Nucleus accumbens (tissue), 56 donors: ENCODE measurements at regions not wholly inside any gene's neighbourhood (a gene's known extent, or its start where the extent isn't known, plus 50 kb on each side); places are given as distances from the start of the nearest gene placed in this dataset.

Experiments
- DNase-seq, 56 donors: peaks; one replicate each; lab custom pipeline; 2025; lab: John Stamatoyannopoulos, UW

DNA sequence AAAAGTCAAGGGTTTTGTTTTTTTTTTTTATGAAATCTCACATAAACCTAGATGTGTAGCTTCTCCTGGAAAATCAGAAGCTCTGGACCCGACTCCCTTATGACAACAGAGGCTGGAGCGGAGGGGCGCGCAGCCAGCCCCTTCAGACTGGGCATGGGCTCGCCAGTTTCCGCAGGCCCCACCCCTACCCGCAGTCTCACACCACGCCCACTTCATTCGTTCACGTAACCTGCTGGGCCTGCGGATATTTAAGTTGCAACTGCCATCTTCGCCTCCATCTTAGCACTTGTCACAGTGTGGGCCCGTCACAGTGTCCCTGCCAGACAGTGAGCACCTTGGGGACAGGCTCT, 111.7 kb upstream of the PTPN1 start:
- no peak for DNase-seq

DNA sequence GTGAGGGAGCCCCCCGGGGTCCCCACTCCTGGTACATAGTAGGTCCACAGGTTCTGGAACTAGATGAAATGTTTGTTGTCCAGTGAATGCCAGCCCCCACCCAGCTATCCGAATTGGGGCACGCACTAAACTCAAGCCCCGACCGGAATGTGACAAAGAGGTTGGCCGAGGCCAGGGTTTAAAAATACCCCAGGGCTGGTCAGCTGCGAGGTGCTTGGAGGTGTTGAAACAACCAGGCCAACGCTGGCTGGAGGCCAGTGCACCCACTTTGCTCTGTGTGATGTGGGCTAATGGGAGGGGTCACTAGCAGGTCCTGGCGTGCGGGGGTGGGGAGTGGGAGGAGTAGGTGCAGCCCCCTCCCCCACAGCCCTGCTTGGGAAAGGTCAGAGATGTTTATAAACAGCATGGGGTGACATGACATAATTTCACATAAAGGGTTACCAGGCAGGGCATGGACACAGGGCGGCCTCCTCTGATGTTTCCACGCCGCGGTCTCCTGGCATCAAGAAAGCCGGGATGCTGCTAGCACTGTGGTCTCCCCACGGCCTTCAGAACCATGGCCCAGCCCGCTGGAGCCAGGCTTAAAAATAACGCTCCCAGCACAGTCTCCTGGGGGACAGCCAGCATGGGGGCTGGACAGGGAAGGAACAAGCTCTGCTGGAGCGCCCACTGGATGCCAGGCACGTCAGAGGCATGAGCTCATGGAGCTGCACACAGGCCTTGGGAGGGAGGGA, 111.2 kb upstream of the PTPN1 start:
- DNase-seq = peak in 32 of 56 donors; percentile 4 to 72 (median 34)

DNA sequence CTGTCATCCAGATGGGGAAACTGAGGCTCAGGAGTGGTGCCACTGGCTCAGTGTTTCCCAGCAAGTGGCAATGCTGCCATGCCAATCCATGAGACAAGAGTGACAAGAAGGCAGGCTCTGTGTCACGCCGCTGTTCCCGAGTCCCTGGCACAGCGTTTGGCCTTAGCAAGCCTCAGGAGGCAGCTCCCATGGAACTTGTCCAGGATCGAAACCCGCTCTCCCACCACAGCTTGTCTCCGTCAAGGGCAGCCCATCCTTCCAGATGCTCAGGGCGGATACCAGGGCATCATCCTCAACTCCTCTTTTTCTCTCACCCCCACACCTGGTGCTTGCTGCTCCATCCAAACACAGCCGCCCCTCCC, 110.6 kb upstream of the PTPN1 start:
- peak in 1 of 56 donors; percentile 5 for DNase-seq

DNA sequence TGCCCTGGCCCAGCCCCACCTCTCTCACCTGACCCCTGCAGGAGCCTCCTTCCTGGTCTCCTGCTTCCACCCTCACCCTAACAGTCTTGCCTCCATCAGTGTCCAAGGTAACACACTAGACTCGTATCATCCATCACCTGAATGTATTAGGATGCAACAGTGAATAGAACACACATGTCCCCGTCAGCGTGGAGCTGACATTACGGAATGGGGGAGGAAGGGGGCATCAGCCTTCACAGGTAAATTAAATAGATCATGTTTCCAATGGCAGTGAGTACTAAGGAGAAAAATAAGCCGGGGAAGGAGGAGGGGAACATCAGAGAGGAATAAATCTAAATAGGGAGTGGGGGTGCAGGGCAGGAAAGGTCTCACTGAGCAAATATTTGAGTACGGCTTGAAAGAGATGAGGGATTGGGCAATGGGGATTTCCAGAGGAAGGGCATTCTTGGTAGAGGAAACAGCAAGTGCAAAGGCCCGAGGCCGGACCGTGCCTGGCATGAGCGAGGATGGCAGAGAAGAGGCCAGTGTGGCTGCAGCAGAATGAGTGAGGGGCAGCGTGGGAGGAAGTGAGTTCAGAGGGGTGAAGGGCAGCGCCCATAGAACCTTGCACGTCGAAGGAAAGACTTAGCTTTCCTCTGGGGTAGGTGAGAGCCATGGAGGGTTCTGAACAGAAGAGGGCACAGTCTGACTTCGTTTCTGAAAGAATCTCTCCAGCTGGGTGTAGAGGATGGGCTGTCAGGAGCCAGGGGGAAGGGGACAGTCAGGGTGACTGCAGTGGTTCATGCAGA, 110.1 kb upstream of the PTPN1 start:
- no peak for DNase-seq

DNA sequence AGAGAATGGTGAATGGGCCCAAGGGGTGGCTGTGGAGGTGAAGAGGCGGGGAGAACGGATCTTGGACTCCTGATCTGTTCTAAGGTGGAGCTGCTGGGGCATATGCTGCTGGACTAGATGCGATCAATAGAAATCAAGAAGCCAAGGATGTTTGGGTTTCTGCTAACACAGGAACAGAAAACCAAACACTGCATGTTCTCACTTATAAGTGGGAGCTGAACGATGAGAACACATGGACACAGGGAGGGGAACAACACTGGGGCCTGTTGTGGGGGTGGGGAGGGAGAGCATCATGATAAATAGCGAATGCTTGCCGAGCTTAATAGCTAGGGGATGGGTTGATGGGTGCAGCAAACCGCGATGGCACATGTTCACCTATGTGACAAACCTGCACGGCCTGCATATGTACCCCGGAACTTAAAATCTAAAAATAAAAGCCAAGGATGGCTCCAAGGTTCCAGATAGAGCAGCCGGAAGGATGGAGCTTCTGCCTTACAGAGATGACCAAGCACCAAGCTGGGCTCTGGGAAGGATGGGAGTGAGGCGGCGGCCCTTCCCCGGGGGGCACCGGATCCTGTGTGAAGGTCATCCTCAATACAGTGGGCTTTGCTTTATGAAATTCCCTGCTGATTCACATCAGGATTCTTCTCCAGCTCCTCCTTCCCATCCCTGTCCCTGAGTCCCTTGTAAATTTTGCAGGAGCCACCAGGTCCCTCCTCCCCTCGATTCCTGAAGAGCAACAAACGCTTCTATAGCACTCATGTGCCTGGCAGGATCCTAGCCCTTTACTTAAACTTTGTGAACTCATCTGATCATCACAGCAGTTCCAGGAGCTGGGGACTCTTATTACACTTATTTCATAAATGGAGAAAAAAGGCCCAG, 109.2 kb upstream of the PTPN1 start:
- no peak for DNase-seq

DNA sequence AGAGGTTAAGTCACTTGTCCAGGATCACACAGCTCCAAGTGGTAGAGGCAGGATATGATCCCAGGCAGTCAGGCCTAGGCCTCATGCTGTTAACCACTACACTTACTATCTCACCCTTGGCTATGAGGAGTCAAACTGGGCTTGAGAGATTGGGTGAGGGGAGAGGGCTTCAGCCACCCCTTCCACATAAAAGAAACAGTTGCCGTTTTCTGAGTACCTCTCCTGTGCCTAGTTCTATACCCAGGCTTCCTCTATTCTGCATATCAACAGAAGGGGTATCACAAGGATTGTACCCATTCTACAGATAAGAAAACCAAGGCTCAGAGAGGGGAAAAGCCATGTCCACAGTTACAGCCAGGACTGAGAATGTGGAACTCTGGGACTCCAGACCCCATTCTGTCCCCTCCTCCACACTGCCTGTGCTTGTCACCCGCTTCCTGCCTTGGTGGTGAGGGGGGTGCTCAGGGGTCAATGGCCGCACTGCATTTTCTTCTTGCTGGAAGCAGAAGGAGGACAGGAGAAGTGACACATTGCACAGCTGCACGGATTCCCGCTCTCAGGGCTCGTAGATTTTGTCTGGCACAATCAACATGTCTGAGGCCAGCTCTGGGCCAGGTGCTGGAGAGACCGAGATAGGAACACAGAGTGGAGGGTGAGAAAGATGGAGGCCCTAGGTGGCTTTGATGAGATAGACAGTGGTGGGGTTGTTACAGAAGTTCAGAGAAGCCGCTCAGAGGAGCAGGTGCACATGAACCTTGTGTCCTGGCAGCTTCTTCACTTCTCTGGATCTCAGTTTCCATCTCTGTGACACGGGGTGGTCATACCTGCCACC, 108.4 kb upstream of the PTPN1 start:
- no peak for DNase-seq

DNA sequence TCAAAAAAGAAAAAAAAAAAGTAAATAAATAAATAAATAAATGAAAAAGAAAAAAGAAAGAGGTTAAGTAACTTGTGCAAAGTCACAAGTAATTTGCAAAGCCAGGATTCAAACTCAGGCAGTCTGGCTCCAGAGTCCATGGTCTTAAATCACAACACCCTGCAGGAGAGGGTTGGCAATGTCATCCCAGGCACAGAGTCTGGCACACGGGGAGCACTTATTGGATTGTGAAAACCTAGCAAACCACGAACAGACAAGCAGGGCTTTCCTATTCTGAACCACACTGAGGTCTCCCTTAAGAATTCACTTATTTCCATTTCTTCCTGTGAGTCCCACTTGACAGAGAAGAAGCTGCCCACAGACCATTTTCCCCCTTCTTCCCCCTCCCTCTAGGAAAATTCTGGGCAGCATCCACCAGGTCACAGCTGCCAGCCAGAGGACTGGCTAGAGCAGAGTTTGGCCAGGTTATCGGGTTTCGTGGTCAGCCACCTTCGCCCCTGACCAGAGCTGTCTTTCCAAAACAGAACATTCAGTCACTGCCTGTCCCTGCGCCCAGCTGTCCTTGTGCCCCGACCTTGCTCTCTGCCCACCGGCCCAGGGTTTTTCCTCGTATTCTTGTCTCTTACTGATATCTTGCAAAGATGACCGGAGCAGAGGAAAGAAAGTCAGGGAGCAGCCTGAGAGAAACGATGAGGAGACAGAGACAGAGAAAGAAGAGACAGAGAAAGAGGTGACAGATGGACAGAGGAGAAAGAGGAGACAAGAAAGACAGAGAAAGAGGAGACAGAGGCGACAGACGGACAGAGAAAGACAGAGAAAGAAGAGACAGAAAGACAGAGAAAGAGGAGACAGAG, 106.4 kb upstream of the PTPN1 start:
- DNase-seq = peak in 1 of 56 donors; percentile 18

DNA sequence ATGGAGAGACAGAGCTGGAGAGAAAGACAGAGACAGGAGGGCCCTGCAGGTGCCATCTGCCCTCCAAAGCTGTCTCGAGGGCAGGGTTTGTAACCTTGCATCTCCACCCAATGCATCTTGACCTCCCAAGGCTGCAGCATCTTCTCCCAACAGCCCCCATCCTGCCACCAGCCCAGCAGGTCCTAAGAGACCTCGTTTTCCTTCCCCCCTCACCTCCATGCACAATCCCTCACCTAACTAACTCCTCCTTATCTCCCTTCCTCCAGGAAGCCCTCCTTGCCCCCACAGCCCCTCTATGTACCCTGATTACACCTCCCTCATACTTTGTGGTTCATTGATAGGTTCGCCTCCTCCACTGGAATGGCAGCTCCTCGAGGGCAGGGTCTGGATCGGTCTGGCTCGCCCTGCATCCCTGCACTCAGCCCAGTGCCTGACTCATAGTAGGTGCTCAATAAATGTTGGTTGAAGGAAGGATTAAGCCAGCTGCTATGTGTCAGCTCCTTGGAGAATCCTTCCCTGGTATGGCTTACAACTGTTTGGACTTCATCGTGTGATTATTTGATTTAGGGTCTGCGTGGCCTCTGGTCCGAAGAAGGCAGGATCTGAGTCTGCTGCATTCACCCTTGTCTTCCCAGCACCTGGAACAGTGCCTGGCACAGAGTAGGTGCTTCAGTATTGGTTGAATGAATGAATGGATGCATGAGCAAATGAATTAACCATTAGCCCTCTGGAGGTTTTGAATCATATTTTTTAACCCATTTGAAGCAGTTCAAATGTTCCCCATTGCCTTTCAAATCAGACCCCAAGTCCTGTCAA, 105.6 kb upstream of the PTPN1 start:
- no peak for DNase-seq

DNA sequence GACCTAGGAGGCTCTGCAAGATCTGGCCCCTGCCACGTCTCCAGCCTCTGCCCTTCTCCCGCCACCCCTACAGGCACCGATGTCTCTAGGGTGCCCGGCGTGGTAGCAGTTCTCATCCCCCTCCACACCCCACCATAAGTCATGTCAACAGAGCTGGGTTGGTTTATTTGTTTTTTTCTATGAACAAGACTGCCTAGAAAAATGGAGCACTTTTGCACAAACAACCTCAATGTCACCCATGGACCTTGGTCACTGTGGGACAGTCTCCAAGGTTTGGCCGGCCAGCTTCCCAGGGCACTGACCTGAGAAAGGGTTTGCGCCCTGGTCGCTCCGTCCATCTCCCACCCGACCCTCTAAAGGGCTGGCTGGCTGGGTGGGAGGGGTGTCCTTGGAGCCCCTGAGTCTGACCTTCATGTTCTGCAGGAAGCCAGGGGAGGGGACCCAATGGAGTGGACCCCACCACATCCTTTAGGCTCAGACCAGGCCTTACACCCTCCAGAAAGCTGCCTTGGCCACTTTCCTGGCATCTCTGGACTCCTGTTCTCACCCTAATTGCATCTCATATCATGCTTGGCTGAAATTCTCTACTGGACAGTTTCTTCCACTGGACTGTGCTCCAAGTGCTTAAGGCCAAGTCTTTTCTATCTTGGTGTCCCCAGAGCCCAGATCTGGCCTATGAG, 104.8 kb upstream of the PTPN1 start:
- no peak for DNase-seq

DNA sequence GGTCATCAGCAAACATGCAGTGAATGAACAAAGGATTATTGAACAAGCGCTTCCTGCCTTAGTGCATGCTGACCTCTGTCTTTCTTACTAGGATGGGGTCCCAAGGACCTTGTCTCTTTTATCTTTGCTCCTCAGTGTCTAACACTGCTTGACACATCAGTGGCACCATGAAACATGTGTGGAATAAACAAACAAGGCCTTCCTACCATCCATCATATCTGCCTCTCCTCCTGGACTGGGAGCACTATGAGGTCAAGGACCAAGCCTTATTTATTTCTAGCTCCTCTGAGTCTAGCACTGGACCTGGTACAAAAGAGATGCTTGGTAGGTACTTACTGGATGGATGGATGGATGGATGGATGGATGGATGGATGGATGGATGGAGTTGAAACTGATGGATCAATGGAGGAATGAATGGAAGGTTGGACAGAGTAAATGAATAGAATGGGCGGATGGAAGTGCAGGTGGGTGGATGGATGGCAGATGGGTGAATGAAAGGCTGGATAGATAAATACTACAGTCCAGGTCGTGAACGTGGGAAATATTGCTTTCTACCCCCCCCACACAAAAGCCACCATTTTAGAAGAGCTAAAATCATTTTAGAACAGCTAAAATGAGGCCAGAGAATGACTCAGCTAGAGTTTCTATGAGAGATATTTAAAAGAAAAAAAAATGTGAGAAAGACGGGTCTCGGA, 104.1 kb upstream of the PTPN1 start:
- DNase-seq = no peak

DNA sequence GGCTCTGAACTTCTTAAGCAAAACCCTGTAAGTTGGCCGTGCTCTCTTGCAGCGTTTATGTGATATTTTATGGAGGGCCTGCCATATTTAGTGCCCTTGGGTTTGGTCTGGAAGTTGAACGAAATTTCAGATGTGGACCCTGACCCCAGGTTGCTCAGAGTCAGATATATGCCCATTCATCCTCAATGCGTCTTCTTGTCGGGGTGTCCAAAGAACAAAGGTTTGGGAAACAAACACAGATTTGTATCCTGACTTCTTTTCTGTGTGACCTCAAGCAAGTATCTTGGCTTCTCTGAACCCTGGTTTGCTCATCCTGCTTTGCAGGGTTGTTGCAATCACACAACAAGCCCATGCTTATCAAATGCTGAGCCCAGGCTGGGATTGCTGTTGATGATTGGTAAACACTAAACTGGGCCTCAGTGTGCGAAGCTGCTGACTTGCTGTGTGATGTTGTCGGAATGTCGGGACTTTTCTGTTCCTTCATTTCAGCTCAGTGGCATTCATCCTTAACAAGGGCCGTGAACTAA, 103.5 kb upstream of the PTPN1 start:
- DNase-seq = no peak

DNA sequence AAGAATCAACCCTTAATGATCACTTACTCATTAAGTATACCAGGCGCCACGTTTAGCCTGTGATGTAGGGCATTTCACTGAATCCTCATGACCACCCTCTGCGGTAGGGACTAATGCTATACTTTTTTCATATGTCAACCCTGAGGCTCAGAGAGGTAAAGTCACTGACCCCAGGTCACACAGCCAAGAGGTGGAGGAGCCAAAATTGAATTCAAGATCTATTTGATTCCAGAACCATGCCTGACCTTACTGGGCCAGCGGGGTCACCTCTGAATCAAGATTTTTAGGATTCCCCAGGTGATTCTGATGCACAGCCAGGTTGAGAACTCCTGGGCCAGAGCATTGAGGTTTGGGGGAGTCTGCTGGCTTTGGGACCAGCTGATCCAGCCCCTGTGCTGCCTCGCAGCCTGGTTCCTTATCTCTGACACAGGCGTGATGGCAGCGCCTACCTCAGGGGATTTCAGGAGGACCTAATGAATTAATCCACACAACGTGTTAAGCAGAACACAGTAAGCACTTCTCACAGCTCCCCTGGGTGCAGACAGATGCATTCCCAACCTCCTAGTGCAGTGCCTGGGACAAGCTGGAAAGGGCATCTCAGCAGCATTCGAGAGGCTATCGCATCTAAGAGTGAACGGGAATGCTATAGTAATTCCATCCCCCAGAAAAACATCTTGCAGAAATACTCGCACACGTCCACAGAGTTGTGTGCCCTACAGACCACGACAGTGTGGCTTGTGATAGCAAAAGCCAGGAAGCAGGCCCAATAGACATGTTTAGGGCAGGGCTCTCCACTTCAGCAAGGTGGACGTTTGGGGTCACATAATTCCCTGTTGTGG, 101.4 kb upstream of the PTPN1 start:
- DNase-seq = no peak

DNA sequence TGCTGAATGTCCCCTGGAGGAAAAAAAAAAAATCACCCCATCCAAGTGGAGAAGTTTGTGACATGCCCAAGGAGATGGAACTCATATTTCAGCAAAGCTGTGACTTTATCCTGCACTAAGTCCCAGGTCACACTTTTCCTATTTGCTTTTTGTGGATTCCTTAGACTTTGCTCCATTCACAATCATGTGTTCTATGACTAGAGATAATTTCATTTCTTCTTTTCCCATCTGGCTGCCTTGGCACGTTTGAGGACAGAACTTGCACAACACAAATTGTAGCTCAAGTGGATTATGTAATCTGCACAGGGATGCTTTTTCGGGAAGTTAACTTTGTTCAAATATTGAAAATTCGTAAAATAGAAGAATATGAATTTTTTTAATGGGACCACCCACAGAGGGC, 100.7 kb upstream of the PTPN1 start:
- DNase-seq = no peak

DNA sequence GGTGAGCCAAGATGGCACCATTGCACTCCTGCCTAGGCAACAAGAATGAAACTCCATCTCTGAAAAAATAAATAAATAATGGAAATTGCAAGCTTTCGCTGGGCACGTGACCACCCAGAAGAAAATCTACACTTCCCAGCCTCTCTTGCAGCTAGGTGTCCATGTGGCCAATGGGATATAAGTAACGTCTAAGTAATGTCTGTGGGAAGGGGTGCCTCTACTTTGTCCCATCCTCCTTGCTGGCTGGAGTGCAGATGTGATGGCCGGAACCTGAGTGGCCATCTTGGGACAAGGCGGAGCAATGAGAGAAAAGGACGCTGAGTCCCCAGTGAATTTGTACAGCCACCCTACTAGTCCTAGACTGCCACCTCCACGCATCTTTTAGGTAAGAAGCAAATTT, 99.8 kb upstream of the PTPN1 start:
- DNase-seq = no peak

DNA sequence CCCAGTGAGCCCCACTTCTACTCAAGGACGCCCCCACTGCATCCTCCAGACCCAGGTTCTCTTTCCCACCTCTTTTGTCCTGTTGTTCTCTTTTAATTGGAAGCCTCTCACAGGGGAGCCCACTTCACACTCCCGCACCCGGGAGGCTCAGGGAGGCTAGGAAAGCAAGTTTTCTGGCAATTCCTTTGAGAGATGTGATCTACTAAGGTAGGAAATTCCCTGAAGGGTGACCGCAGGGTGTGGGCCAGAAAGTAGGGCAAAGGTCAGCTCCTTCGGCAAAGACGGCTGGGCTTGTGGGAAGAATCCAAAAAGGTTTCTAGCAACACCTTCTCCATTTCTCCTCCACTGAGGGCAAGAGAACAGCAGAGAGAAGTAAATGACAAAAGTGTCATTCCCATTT, 98.1 kb upstream of the PTPN1 start:
- DNase-seq = no peak

DNA sequence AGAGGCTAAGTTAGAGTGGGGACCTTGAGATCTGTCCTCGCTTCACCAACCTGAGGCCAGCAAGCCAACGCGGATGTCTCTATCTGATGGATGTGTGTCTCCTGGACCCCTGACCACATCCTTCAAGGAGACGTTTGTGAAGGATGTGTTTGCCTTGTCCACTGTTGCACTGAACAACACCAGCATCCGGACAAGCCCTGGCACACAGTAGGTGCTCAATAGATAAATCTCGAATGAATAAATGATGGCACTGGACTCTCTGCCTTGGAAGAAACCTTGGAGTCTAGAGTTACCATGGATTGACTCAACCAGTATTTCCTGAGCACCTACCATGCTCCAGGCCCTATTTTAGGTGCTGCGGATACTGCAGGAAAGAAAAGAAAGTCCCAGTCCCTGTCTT, 97.7 kb upstream of the PTPN1 start:
- no peak for DNase-seq
